GM21825 (cell line): ENCODE measurements at regions not wholly inside any gene's neighbourhood (a gene's known extent, or its start where the extent isn't known, plus 50 kb on each side); places are given as distances from the start of the nearest gene placed in this dataset.
"Not testable (repeated sequence)": the region's sequence is repeated elsewhere in the genome, so short reads cannot be mapped to it uniquely, and the experiment has no call there.

Experiments used
- ATAC-seq: cut with Tn5 transposase; IDR thresholded peaks from one replicate; pipeline ENCODE4 v1.9.1; 2021; ENCODE audit warnings: mild to moderate bottlenecking, moderate library complexity; ENCODE audit not compliant: unreplicated experiment

DNA sequence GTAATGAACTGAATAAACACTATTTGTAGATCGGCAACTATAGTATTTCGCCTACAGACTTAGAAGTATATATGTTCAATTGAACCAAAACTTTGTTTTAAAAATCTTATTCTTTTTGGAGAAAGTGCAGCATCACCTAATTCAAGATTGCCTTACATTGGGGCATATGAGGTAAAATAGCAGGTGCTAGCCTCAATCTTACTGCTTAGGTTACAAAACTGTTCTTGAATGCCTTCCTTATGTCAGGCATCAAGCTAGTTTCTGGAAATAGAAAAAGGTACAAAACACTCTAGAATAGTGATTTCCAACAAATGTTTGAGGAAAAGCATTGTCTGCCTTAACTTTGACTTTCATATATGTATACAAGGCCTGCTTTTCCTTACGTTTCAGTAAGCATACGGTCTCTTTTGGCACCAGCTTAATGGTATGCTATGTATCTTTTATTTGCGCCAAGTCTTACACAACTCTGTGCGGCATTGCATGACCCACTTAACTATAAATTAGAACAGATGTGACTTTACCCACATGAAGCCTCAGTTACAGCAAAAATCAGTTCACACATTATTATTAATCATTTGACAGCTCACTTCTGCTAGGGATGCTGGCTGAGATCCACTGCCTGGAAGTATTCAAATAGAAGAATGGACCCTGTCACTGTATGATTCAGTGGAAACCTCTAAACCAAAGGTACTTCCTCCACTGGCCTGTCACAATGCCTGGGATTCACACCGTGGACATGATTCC lies 174.1 kb downstream of the PRELID2 start:
- ATAC-seq: no peak

DNA sequence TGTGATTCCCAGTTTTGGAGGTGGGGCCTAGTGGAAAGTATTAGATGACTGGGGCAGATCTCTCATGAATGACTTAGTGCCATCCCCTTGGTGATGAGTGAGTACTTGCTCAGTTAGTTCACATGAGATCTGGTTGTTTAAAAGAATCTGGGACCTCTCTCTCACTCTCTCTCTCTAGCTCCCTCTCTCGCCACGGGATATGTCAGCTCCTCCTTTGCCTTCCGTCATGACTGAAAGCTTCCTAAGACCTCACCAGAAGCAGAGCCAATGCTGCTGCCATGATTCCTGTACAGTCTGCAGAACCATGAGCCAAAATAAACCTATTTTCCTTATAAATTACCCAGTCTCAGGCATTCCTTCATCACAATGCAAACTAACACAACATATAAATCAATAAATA lies 176.7 kb downstream of the PRELID2 start:
- no peak for ATAC-seq

DNA sequence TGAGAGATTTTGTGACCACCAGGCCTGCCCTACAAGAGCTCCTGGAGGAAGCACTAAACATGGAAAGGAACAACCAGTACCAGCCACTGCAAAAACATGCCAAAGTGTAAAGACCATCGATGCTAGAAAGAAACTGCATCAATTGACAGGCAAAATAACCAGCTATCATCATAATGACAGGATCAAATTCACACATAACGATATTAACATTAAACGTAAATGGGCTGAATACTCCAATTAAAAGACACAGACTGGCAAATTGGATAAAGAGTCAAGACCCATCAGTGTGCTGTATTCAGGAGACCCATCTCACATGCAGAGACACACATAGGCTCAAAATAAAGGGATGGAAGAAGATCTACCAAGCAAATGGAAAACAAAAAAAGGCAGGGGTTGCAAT lies 182.4 kb downstream of the PRELID2 start:
- ATAC-seq: not testable (repeated sequence)

- ATAC-seq: not testable (repeated sequence)
Observed at GRCh38 chr5:145647137-145647536, 188.0 kb downstream of the PRELID2 start.

DNA sequence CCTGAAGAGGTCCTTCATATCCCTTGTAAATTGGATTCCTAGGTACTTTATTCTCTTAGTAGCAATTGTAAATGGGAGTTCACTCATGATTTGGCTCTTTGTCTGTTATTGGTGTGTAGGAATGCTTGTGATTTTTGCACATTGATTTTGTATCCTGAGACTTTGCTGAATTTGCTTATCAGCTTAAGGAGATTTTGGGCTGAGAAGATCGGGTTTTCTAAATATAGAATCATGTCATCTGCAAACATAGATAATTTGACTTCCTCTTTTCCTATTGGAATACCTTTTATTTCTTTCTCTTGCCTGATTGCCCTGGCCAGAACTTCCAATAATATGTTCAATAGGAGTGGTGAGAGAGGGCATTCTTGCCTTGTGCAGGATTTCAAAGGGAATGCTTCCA lies 191.9 kb downstream of the PRELID2 start:
- ATAC-seq: not testable (repeated sequence)

GRCh38 chr5:145637396-145637795 lies 197.7 kb downstream of the PRELID2 start:
- no peak for ATAC-seq

DNA sequence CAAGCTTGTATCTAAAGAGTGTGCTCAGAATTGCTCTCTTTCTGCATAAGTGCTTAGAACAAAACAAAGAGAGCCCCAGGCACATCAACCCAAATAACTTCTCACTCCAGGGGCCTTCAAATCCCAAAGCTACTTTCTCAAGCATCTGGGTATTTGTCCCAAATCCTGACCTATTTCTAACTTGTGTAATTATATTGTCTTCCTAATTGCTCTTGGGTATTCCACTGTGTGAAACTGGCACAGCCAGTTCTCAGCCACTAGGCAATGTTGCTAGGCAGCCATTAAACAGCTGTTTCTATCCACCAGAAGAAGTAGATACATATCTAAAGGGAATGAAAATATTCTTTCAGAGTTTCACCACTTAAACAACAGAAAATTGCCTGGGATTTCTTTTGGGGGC lies 198.8 kb downstream of the PRELID2 start:
- no peak for ATAC-seq

DNA sequence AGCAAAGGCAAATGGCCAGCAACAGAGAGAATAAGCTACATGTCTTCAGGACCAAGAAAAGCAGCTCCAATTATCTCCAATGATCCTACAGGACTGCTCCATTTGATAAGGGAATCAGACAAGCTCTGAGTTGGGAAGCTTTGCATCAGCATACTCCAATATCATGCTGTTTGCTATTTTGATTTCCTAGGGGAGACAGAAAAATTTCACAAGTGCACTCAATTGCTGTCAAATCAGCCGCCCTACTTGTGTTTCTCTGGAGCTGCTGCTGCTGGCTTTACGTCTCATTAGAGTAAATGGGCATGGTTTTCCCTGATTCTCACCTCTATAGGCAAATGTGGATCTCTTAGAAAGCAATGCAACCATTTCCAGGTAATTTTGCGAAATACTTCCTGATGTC lies 201.7 kb downstream of the PRELID2 start:
- no peak for ATAC-seq

- no peak for ATAC-seq
Observed at GRCh38 chr5:145632701-145633100, 202.4 kb downstream of the PRELID2 start.

DNA sequence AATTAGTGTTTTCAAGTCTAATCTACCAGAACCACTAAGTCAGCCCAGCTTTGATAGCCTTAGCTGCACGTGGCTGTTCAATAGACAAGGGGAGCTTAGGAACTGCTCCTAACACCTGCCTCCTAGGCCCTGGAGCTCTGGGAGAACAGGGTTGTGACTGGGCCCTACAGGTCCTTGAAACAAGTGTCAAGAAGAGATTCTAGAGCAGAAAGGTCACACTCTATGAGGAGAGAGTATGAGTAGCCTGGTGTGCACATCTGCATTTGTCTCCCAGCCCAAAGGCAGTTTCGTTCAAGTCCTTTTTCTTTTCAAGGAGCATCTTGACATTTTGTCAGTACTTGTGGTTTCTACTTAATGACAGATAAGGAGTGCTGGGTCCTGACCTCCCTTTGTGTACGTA lies 206.1 kb downstream of the PRELID2 start:
- no peak for ATAC-seq

DNA sequence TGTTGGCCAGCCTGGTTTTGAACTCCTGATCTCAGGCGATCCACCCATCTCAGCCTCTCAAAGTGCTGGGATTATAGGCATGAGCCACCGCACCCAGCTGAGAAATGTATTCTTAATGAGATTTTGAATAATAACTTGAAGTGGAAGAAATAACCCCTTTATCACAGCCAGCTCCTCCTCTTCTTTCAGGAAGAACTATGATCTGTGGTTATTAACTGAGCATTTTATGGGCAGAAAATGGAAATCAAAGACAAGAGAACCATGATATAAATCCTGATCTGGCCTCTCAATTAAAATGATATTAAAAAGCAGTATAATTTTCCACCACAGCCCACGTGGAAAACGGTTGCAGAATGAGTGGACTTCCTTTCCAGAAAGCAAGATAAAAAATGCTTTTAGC lies 206.6 kb downstream of the PRELID2 start:
- ATAC-seq: no peak

- no peak for ATAC-seq
Observed at GRCh38 chr5:145619806-145620310, 215.3 kb downstream of the PRELID2 start.

DNA sequence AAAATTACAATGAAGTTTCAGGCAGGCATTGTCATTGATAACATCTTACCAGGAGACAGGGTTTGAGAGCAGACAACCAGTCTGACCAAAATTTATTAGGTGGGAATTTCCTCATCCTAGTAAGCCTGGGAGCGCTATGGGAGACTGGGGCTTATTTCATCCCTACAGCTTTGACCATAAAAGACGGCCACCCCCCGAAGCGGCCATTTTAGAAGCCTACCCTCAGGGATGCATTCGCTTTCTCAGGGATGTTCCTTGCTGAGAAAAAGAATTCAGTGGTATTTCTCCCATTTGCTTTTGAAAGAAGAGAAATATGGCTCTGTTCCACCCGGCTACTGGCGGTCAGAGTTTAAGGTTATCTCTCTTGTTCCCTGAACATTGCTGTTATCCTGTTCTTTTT lies 218.4 kb downstream of the PRELID2 start:
- ATAC-seq: not testable (repeated sequence)

DNA sequence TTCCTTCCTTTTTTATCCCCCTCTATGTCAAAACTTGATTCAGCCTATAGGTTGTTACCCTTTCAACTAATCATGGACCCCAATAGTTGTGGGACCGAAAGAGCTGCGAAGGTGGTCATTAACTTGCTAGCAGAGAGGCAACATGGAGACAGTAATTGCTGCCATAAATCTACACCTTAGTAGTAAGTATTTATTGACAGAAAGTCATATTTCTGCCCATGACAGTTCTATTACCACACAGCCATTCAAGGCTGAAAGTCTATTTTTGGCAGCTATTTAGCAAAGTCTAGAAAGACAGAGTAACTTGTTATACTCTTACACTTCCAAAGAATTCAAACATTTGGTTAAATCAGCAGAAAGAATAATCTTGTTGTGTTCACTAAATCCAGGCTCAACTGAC lies 236.2 kb downstream of the PRELID2 start:
- ATAC-seq: no peak

DNA sequence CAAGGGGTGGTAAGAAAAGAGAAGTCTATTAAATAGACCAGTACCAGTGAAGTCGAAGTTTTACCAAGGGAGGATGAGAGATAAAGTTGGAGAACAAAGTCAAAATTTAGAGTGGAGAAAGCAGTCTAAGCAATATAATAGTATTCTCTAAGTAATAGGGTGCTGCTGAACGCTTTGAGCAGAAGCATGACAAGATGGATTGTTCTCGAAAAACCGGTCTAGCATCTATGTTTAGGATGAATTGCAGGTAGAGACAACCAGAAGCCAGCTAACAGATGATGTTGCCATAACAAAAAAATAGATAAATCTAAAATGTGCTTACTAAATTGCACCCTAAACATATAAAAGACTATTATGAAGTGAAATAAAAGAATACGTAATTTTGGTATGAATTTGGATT lies 237.0 kb downstream of the PRELID2 start:
- no peak for ATAC-seq

DNA sequence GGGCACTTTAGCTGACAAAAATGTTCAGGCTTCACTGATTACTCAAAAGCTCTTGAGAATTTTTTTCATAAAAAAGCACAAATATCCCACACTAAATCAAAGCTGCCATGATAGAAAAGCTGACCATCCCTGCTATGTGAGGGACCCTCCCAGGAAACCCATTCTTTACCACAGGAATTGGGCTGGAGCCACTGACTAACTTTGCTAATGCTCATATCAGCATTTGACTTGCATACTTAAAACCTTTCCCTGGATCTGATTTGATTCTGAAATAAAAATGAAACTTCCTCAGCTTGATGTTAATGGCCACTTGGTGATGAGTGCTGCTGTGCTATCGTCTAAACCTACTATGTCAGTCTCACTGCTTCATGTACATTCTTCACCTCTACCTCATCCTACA lies 243.6 kb downstream of the PRELID2 start:
- no peak for ATAC-seq

DNA sequence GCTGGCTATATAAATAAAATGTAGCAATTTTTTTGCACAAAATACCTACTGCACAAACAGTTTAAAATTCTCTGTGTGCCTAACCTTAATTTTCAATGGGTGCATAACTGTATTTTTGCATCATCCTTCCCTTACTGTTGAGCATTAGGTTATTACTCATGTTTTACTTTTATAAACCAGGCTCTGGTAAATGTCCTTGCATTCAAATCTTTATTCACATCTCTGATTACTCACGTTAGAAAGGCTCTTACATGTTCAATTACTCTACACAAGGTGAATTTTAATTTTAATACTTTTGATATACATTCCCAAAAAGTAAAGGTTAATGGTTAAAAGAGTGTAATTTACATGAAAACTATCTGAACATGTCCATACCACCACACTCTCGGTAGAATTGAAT lies 246.1 kb downstream of the PRELID2 start:
- ATAC-seq: no peak

DNA sequence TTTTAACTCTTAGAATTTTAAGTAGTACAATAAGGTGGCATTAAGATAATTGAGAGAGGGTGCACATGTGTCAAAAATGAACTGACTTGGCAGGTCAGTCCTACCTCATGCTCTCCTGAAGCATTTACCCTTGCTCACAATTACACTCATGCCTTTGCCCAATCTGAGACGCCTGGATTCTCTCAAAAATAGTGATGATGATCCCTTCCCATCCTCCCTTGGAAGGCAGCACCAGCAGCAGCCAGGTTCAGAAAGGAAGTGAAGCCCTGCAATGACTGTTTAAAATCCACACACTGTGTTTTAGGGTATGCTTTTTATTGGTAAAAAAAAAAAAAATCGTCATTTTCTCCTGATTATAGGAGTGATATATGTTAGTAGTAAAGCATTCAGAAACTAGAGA lies 246.6 kb downstream of the PRELID2 start:
- no peak for ATAC-seq

- ATAC-seq: no peak
Observed at GRCh38 chr5:145588113-145588512, 247.0 kb downstream of the PRELID2 start.

GRCh38 chr5:145587710-145588109 lies 247.4 kb downstream of the PRELID2 start:
- no peak for ATAC-seq

- ATAC-seq: no peak
Observed at GRCh38 chr5:145587308-145587672, 247.9 kb downstream of the PRELID2 start.

DNA sequence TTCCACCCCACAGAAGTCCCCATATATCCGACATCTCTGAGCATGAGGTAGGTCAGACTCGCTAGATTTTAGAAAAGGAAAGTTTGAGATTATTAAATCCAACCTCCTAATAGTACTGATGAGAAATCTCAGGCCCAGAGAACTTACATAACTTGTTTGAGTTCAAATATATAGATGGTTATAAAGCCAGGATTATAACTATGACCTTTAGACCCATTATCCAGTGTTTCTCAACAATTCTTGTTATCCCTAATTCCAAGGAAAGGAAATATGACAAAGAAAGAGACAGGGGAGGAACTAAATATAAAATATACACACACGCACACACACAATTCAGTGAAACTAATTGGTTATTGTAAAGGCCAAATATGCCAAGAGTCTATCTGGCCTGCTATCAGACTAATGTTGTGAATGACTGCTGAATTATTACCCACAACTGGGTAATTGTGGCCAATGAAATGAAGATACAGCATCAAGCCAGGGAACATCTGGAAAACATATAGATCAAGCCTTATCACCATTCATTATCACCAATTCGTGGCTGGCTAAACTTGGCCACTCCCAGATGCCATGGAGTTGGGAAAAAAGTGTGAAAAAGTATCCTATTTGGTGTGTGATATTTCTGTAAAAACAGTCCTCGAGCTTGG lies 248.4 kb downstream of the PRELID2 start:
- no peak for ATAC-seq
